ENCODE measurements at regions not wholly inside any gene's neighbourhood (a gene's known extent, or its start where the extent isn't known, plus 50 kb on each side); places are given as distances from the start of the nearest gene placed in this dataset.

- TF ChIP-seq TEAD4 (IDR thresholded peaks at IDR 0.05) (no peak), REST (IDR thresholded peaks at IDR 0.05; ENCODE audit: low read depth) (no peak), USF1 (IDR thresholded peaks at IDR 0.05) (no peak), EGR1 (IDR thresholded peaks at IDR 0.05) (no peak), RAD21 (IDR thresholded peaks at IDR 0.05; ENCODE audit: low read depth) (no peak), TCF12 (IDR thresholded peaks at IDR 0.05; ENCODE audit: low read depth) (no peak), MAX (IDR thresholded peaks at IDR 0.05) (no peak), ZBTB7A (IDR thresholded peaks at IDR 0.05; ENCODE audit: low read depth) (no peak), CREB1 (IDR thresholded peaks at IDR 0.05; ENCODE audit: low read depth) (no peak), TAF1 (IDR thresholded peaks at IDR 0.05; ENCODE audit: low read depth) (no peak), FOXM1 (IDR thresholded peaks at IDR 0.05; ENCODE audit: borderline replicate concordance, low read depth) (no peak), YY1 (IDR thresholded peaks at IDR 0.05; ENCODE audit: low read depth) (no peak), CEBPB (IDR thresholded peaks at IDR 0.05) (no peak), NFIC (IDR thresholded peaks at IDR 0.05) (no peak), EP300 (IDR thresholded peaks at IDR 0.05; ENCODE audit: borderline replicate concordance) (no peak)
Measured at GRCh38 chr7:52842202-52842900, 193.1 kb upstream of the POM121L12 start.

DNA sequence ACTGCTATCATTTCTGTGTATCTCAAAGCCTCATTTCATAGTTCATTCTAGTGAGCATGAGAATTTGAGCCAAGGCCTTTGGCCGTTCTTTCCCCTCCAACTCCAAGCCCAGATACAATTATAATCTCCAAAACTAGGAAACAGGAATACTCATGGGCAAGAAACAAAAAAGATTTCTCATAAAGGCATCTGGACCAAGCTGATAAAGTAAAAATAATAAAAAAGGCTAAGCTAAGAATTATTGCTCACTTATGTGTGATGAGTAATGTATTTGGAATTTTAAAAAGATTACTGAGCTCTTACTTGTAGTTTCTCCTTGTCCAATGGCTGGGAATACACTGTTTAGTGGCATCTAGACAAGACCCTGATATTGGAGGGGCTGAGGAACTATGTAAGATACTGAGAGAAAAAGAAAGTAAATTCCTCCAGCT lies 196.4 kb upstream of the POM121L12 start:
- TF ChIP-seq NFIC (IDR thresholded peaks at IDR 0.05) (no peak), CREB1 (IDR thresholded peaks at IDR 0.05; ENCODE audit: low read depth) (no peak), REST (IDR thresholded peaks at IDR 0.05; ENCODE audit: low read depth) (no peak)

DNA sequence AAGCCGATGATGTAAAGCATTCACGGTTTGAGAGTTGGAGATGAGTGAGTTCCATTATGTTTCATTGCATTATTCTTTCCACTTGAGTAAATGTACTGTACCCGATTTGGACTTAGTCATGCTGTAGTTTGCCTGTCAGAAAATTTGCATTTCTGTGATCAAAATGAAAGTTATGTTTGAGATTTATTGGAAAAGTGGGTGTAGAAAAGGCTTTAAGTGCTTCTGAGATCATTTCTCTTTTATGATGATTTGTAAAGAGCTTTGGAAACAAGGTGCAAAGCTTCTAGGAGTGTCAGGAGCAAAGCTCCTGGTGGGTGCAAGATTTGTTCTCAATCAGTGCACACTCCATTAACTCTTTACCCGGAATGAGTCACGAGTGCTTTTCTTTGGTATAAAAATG lies 204.1 kb upstream of the POM121L12 start:
- TF ChIP-seq REST (IDR thresholded peaks at IDR 0.05; ENCODE audit: low read depth) (no peak), USF1 (IDR thresholded peaks at IDR 0.05) (no peak), RAD21 (IDR thresholded peaks at IDR 0.05; ENCODE audit: low read depth) (no peak), MAX (IDR thresholded peaks at IDR 0.05) (no peak), EGR1 (IDR thresholded peaks at IDR 0.05) (no peak), CREB1 (IDR thresholded peaks at IDR 0.05; ENCODE audit: low read depth) (no peak), FOXM1 (IDR thresholded peaks at IDR 0.05; ENCODE audit: borderline replicate concordance, low read depth) (no peak), YY1 (IDR thresholded peaks at IDR 0.05; ENCODE audit: low read depth) (no peak), EP300 (IDR thresholded peaks at IDR 0.05; ENCODE audit: borderline replicate concordance) (no peak), NFIC (IDR thresholded peaks at IDR 0.05) (no peak), TEAD4 (IDR thresholded peaks at IDR 0.05) (no peak), TCF12 (IDR thresholded peaks at IDR 0.05; ENCODE audit: low read depth) (no peak), CEBPB (IDR thresholded peaks at IDR 0.05) (no peak), ZBTB7A (IDR thresholded peaks at IDR 0.05; ENCODE audit: low read depth) (no peak), TAF1 (IDR thresholded peaks at IDR 0.05; ENCODE audit: low read depth) (no peak)

DNA sequence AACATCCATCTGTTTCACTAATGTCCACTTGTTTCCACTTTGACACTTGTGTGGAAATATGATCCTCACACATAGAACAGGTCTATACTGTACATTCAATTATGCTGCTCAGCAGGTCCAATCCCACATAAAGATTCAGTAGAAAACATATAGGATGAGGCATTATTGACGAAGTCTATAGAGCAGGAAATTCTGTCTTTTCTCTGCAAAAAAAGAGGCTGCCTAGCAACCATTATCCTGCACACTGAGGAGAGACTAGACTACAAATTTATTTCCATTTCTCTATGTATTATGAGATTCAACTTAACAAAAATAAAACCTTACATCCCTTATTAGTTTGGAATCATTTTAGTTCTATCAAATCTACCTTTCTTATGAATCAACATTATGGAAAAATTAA lies 204.6 kb upstream of the POM121L12 start:
- TF ChIP-seq RAD21 (IDR thresholded peaks at IDR 0.05; ENCODE audit: low read depth) (no peak), CEBPB (IDR thresholded peaks at IDR 0.05) (no peak), YY1 (IDR thresholded peaks at IDR 0.05; ENCODE audit: low read depth) (no peak), FOXM1 (IDR thresholded peaks at IDR 0.05; ENCODE audit: borderline replicate concordance, low read depth) (no peak), USF1 (IDR thresholded peaks at IDR 0.05) (no peak), TCF12 (IDR thresholded peaks at IDR 0.05; ENCODE audit: low read depth) (no peak), TEAD4 (IDR thresholded peaks at IDR 0.05) (no peak), MAX (IDR thresholded peaks at IDR 0.05) (no peak), EP300 (IDR thresholded peaks at IDR 0.05; ENCODE audit: borderline replicate concordance) (no peak), CREB1 (IDR thresholded peaks at IDR 0.05; ENCODE audit: low read depth) (no peak), NFIC (IDR thresholded peaks at IDR 0.05) (no peak), EGR1 (IDR thresholded peaks at IDR 0.05) (no peak), TAF1 (IDR thresholded peaks at IDR 0.05; ENCODE audit: low read depth) (no peak), ZBTB7A (IDR thresholded peaks at IDR 0.05; ENCODE audit: low read depth) (no peak), REST (IDR thresholded peaks at IDR 0.05; ENCODE audit: low read depth) (no peak)

Measured in Ishikawa (cell line).